ENCODE measurements at regions not wholly inside any gene's neighbourhood (a gene's known extent, or its start where the extent isn't known, plus 50 kb on each side); places are given as distances from the start of the nearest gene placed in this dataset.

DNA sequence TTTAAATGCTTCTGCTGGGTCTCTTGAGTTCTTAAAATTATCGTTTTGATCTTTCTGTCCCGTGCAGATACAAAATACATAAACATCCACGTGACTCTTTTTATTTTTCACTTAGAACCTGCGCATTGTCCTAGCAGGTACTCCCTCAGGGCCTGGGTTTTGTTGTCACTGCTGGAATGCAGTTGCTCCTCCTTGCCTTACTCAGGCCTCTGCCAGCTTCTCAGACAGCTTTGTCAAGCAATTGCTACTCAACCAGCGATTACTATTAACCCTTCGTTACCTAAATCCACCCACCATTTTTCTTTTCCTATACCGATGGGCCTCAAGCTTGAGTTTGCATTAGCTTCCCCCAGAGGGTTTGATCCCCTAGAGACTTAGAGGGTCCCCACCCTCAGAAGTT lies 405.9 kb upstream of the RBFOX1 start (continued):
- TF ChIP-seq, protein P1, sequence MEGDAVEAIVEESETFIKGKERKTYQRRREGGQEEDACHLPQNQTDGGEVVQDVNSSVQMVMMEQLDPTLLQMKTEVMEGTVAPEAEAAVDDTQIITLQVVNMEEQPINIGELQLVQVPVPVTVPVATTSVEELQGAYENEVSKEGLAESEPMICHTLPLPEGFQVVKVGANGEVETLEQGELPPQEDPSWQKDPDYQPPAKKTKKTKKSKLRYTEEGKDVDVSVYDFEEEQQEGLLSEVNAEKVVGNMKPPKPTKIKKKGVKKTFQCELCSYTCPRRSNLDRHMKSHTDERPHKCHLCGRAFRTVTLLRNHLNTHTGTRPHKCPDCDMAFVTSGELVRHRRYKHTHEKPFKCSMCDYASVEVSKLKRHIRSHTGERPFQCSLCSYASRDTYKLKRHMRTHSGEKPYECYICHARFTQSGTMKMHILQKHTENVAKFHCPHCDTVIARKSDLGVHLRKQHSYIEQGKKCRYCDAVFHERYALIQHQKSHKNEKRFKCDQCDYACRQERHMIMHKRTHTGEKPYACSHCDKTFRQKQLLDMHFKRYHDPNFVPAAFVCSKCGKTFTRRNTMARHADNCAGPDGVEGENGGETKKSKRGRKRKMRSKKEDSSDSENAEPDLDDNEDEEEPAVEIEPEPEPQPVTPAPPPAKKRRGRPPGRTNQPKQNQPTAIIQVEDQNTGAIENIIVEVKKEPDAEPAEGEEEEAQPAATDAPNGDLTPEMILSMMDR (conservative IDR thresholded peaks at IDR 0.05; ENCODE audit: low read depth in 2 of 2), result no peak
- TF ChIP-seq ZNF114 (CRISPR knock-in tag; IDR thresholded peaks at IDR 0.05), result no peak
- TF ChIP-seq NANOG (IDR thresholded peaks at IDR 0.05; ENCODE audit: borderline replicate concordance), result no peak
- TF ChIP-seq EZH2 (IDR thresholded peaks at IDR 0.05; ENCODE audit: low read depth, unreplicated experiment), result no peak

DNA sequence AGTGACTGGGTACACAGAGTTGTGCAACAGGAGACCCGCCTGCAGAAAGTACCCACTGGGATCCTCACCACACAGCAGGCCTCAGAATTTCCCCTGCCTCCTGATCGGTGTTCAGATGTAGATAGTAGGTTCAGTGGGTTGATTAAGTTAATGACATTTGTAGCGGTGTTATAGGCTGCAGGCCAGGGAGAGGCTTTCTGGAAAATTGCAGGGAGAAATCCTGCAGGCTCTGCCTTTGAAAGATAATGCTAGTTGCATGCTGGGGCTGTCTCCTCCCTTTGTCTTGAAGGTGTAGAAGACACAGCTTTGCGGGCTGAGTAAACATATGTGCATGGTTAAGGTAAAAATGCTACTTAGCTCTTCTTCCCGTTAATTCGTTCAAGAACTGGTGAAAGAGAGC lies 406.3 kb upstream of the RBFOX1 start:
- Histone ChIP-seq H3K9me2 (ENCODE audit: insufficient read depth) (no peaks in the 10 kb centered on the region), H3K36me3 (ENCODE audit: insufficient read depth) (no peaks in the 10 kb centered on the region), H3K4me3 (no peak overlapping the region), H3F3A (replicated peaks; ENCODE audit: low read depth) (no peaks in the 10 kb centered on the region), H3K4me2 (no peak overlapping the region), H3K27ac (ENCODE audit: low read depth) (no peak overlapping the region), H2AFZ (no peak overlapping the region), H4K20me1 (replicated peaks; ENCODE audit: insufficient read depth) (no peaks in the 10 kb centered on the region), H3K4me1 (ENCODE audit: insufficient read depth) (no peaks in the 10 kb centered on the region), H3K79me2 (replicated peaks; ENCODE audit: insufficient read depth) (no peaks in the 10 kb centered on the region), H3K27me3 (ENCODE audit: insufficient read depth) (no peaks in the 10 kb centered on the region)
- ATAC-seq (peak; percentile 39), DNase-seq (ENCODE audit: low spot score) (no peak)
- peaks cover 77% of the 10 kb centered on the region for H3K9me3 Mint-ChIP-seq
- H3K27me3 Mint-ChIP-seq (ENCODE audit: insufficient read depth, low read depth, poor library complexity), result no peaks in the 10 kb centered on the region
- peaks cover 7% of the 10 kb centered on the region; the same call in 1 of the 3 replicates for H3K36me3 Mint-ChIP-seq (ENCODE audit: low read depth)
- no peak overlapping the region for H3K4me3 Mint-ChIP-seq
- H3K27ac Mint-ChIP-seq, result no peak overlapping the region
- H3K4me1 Mint-ChIP-seq, result peaks cover 12% of the 10 kb centered on the region
- TF ChIP-seq JUNB (IDR thresholded peaks at IDR 0.05; ENCODE audit: unreplicated experiment) (no peak), NANOG (IDR thresholded peaks at IDR 0.05; ENCODE audit: borderline replicate concordance) (no peak), STAT1 (IDR thresholded peaks at IDR 0.05; ENCODE audit: unreplicated experiment) (no peak), ZNF331 (CRISPR knock-in tag; IDR thresholded peaks at IDR 0.05; ENCODE audit: low read depth) (no peak), ZNF114 (CRISPR knock-in tag; IDR thresholded peaks at IDR 0.05) (no peak), CREB1 (CRISPR knock-in tag; IDR thresholded peaks at IDR 0.05; ENCODE audit: low read depth) (no peak), POLR2AphosphoS5 (IDR thresholded peaks at IDR 0.05; ENCODE audit: low read depth) (no peak), EZH2phosphoT487 (IDR thresholded peaks at IDR 0.05; ENCODE audit: unreplicated experiment) (no peak), EZH2 (IDR thresholded peaks at IDR 0.05; ENCODE audit: low read depth, unreplicated experiment) (no peak)
- TF ChIP-seq, protein P2, sequence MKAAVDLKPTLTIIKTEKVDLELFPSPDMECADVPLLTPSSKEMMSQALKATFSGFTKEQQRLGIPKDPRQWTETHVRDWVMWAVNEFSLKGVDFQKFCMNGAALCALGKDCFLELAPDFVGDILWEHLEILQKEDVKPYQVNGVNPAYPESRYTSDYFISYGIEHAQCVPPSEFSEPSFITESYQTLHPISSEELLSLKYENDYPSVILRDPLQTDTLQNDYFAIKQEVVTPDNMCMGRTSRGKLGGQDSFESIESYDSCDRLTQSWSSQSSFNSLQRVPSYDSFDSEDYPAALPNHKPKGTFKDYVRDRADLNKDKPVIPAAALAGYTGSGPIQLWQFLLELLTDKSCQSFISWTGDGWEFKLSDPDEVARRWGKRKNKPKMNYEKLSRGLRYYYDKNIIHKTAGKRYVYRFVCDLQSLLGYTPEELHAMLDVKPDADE (IDR thresholded peaks at IDR 0.05), result no peak
- TF ChIP-seq, protein P3, sequence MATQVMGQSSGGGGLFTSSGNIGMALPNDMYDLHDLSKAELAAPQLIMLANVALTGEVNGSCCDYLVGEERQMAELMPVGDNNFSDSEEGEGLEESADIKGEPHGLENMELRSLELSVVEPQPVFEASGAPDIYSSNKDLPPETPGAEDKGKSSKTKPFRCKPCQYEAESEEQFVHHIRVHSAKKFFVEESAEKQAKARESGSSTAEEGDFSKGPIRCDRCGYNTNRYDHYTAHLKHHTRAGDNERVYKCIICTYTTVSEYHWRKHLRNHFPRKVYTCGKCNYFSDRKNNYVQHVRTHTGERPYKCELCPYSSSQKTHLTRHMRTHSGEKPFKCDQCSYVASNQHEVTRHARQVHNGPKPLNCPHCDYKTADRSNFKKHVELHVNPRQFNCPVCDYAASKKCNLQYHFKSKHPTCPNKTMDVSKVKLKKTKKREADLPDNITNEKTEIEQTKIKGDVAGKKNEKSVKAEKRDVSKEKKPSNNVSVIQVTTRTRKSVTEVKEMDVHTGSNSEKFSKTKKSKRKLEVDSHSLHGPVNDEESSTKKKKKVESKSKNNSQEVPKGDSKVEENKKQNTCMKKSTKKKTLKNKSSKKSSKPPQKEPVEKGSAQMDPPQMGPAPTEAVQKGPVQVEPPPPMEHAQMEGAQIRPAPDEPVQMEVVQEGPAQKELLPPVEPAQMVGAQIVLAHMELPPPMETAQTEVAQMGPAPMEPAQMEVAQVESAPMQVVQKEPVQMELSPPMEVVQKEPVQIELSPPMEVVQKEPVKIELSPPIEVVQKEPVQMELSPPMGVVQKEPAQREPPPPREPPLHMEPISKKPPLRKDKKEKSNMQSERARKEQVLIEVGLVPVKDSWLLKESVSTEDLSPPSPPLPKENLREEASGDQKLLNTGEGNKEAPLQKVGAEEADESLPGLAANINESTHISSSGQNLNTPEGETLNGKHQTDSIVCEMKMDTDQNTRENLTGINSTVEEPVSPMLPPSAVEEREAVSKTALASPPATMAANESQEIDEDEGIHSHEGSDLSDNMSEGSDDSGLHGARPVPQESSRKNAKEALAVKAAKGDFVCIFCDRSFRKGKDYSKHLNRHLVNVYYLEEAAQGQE (IDR thresholded peaks at IDR 0.05; ENCODE audit: unreplicated experiment), result no peak
- TF ChIP-seq, protein P4, sequence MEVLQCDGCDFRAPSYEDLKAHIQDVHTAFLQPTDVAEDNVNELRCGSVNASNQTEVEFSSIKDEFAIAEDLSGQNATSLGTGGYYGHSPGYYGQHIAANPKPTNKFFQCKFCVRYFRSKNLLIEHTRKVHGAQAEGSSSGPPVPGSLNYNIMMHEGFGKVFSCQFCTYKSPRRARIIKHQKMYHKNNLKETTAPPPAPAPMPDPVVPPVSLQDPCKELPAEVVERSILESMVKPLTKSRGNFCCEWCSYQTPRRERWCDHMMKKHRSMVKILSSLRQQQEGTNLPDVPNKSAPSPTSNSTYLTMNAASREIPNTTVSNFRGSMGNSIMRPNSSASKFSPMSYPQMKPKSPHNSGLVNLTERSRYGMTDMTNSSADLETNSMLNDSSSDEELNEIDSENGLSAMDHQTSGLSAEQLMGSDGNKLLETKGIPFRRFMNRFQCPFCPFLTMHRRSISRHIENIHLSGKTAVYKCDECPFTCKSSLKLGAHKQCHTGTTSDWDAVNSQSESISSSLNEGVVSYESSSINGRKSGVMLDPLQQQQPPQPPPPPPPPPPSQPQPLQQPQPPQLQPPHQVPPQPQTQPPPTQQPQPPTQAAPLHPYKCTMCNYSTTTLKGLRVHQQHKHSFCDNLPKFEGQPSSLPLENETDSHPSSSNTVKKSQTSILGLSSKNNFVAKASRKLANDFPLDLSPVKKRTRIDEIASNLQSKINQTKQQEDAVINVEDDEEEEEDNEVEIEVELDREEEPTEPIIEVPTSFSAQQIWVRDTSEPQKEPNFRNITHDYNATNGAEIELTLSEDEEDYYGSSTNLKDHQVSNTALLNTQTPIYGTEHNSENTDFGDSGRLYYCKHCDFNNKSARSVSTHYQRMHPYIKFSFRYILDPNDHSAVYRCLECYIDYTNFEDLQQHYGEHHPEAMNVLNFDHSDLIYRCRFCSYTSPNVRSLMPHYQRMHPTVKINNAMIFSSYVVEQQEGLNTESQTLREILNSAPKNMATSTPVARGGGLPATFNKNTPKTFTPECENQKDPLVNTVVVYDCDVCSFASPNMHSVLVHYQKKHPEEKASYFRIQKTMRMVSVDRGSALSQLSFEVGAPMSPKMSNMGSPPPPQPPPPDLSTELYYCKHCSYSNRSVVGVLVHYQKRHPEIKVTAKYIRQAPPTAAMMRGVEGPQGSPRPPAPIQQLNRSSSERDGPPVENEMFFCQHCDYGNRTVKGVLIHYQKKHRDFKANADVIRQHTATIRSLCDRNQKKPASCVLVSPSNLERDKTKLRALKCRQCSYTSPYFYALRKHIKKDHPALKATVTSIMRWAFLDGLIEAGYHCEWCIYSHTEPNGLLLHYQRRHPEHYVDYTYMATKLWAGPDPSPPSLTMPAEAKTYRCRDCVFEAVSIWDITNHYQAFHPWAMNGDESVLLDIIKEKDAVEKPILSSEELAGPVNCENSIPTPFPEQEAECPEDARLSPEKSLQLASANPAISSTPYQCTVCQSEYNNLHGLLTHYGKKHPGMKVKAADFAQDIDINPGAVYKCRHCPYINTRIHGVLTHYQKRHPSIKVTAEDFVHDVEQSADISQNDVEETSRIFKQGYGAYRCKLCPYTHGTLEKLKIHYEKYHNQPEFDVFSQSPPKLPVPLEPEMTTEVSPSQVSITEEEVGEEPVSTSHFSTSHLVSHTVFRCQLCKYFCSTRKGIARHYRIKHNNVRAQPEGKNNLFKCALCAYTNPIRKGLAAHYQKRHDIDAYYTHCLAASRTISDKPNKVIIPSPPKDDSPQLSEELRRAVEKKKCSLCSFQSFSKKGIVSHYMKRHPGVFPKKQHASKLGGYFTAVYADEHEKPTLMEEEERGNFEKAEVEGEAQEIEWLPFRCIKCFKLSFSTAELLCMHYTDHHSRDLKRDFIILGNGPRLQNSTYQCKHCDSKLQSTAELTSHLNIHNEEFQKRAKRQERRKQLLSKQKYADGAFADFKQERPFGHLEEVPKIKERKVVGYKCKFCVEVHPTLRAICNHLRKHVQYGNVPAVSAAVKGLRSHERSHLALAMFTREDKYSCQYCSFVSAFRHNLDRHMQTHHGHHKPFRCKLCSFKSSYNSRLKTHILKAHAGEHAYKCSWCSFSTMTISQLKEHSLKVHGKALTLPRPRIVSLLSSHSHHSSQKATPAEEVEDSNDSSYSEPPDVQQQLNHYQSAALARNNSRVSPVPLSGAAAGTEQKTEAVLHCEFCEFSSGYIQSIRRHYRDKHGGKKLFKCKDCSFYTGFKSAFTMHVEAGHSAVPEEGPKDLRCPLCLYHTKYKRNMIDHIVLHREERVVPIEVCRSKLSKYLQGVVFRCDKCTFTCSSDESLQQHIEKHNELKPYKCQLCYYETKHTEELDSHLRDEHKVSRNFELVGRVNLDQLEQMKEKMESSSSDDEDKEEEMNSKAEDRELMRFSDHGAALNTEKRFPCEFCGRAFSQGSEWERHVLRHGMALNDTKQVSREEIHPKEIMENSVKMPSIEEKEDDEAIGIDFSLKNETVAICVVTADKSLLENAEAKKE (CRISPR knock-in tag; IDR thresholded peaks at IDR 0.05), result no peak
